ENCODE measurements at regions not wholly inside any gene's neighbourhood (a gene's known extent, or its start where the extent isn't known, plus 50 kb on each side); places are given as distances from the start of the nearest gene placed in this dataset.

DNA sequence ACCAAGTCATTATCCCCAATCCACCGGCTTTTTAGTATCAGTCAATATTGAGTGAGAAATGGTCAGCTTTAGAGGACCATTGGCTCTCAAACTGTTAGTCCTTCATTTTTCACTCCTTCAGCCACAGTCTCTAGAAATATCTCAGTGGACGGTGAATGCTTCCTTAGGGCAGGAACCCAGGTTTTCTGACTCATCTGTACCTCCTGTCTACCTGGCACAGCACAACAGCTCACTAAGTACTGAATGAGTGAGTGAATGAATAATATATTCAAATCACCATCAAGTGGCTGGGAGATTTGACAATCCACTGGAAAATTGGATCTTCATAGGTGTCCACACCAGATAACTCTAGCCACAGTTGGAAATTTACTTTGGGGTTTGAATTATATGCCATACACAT lies 609.5 kb upstream of the CLINT1 start:
- DNase-seq (ENCODE audit: low read depth, low spot score): no peak
- H3K27me3 Mint-ChIP-seq (ENCODE audit: low read depth): no peaks in the 10 kb centered on the region
- H3K9me3 Mint-ChIP-seq: no peaks in the 10 kb centered on the region
- H3K4me3 Mint-ChIP-seq: no peak overlapping the region
- TF ChIP-seq, protein P1, sequence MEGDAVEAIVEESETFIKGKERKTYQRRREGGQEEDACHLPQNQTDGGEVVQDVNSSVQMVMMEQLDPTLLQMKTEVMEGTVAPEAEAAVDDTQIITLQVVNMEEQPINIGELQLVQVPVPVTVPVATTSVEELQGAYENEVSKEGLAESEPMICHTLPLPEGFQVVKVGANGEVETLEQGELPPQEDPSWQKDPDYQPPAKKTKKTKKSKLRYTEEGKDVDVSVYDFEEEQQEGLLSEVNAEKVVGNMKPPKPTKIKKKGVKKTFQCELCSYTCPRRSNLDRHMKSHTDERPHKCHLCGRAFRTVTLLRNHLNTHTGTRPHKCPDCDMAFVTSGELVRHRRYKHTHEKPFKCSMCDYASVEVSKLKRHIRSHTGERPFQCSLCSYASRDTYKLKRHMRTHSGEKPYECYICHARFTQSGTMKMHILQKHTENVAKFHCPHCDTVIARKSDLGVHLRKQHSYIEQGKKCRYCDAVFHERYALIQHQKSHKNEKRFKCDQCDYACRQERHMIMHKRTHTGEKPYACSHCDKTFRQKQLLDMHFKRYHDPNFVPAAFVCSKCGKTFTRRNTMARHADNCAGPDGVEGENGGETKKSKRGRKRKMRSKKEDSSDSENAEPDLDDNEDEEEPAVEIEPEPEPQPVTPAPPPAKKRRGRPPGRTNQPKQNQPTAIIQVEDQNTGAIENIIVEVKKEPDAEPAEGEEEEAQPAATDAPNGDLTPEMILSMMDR (conservative IDR thresholded peaks at IDR 0.05): no peak
- H3K36me3 Mint-ChIP-seq (ENCODE audit: low read depth): no peaks in the 10 kb centered on the region
- H3K4me1 Mint-ChIP-seq: no peaks in the 10 kb centered on the region
- H3K27ac Mint-ChIP-seq (ENCODE audit: unreplicated experiment): no peak overlapping the region

DNA sequence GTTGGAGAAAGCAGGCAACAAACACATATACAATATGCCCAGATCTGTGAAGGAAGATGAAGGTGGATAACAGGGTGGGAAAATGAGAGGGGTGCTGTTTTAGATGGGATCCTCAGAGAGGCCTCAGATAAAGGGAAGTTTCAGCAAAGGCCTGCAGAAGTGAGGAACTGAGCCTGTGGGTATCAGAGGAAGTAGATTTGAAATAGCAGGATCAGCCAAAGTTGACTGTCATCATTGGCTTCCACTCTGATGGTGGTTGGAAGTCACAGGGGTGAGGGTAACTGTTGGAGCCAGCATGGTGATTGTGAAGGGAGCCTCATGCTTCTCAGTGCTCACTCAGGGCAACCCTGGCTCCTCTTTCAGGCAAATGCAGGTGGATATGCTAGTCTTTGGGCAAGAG lies 607.2 kb upstream of the CLINT1 start:
- Mint-ChIP-seq H3K9me3 (no peaks in the 10 kb centered on the region), H3K27ac (ENCODE audit: unreplicated experiment) (no peak overlapping the region), H3K4me1 (no peaks in the 10 kb centered on the region), H3K4me3 (no peak overlapping the region), H3K27me3 (ENCODE audit: low read depth) (no peaks in the 10 kb centered on the region), H3K36me3 (ENCODE audit: low read depth) (no peaks in the 10 kb centered on the region)
- TF ChIP-seq, protein P1 (conservative IDR thresholded peaks at IDR 0.05): no peak
- DNase-seq (ENCODE audit: low read depth, low spot score): no peak

DNA sequence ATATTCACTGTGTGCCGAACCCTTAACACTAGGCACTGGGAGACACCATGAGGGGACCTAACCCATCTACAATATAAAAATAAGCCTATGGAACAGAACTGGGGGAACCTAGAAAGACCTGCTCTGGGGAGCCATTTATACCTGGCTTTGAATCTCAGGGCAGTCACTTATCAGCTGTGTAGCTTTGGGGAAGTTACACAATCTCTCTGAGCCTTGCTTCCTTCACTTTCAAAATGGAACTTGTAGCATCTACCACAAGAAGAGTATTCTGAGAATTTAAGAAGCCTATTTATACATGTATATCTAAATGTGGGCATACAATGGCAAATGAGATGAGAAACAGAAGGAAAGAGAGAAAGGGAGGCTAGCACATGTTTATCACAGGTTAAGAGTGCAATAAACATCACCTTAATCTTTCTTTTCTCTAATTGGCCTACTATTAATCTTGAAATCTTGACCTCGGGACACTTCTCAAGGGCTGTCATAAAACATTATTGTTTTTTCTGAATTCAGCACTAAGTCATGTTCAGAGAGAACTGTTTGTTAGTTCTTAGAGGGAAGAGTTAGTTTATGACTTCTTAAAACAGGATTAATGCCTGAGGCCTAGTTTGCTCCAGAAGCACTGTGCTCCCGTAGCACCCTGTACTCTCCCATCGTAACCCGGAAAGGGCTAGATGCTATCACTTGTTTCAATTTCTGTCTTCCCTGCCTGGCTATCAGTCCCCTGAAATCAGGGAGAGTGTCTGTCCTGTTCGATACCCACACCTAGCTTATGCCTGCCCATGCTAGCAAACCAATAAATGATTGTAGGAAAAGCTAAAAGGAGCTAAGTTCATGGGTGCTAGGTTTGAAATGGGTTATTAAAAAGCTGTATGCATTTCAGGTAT lies 606.4 kb upstream of the CLINT1 start:
- H3K9me3 Mint-ChIP-seq: peaks cover under 1% of the 10 kb centered on the region
- no peaks in the 10 kb centered on the region for H3K36me3 Mint-ChIP-seq (ENCODE audit: low read depth)
- DNase-seq (ENCODE audit: low read depth, low spot score): no peak
- TF ChIP-seq, protein P1 (conservative IDR thresholded peaks at IDR 0.05): no peak
- no peaks in the 10 kb centered on the region for H3K27me3 Mint-ChIP-seq (ENCODE audit: low read depth)
- no peak overlapping the region for H3K4me3 Mint-ChIP-seq
- no peak overlapping the region for H3K27ac Mint-ChIP-seq (ENCODE audit: unreplicated experiment)
- no peaks in the 10 kb centered on the region for H3K4me1 Mint-ChIP-seq

DNA sequence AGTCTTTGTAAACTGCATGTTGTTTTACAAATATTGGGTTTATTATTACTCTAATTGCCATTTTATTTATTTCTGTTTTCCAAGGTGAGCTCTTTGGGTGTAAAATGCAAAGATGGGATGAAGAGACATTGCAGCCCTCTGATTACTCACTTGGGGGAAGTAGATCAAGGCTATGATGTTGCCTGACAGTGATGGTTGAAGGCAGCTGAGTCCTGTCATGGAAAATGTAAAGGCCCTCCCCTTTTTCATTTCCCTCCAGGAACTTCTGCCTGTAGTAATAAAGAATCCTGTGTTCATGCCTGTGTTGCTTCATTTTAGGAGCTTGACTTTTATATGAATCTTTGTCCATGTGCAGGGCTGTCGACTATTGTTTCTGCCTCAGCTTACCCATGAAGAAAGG lies 605.4 kb upstream of the CLINT1 start:
- TF ChIP-seq, protein P1 (conservative IDR thresholded peaks at IDR 0.05): no peak
- DNase-seq (ENCODE audit: low read depth, low spot score): no peak
- Mint-ChIP-seq H3K4me1 (no peaks in the 10 kb centered on the region), H3K36me3 (ENCODE audit: low read depth) (no peaks in the 10 kb centered on the region), H3K27ac (ENCODE audit: unreplicated experiment) (no peak overlapping the region), H3K4me3 (no peak overlapping the region), H3K27me3 (ENCODE audit: low read depth) (no peaks in the 10 kb centered on the region), H3K9me3 (peaks cover 3% of the 10 kb centered on the region)

DNA sequence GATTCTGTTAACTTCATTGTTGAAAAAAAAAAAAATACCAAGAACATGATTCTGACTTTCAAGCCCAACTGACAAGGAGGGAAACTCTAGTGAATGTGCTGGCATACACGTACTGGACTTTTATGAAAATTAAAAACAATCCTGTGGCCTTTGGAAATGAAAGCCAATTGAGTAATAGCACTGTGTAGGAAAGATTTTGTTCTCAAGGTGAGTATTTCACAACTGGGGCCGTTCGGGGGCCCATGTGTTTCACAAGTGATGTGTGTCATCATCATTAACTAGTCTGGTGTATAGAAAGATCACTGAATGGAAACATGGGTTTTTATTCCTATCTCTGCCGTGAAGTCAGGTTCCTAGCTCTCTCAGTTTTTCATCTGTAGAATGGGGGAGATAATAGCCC lies 605.0 kb upstream of the CLINT1 start:
- H3K36me3 Mint-ChIP-seq (ENCODE audit: low read depth): no peaks in the 10 kb centered on the region
- no peaks in the 10 kb centered on the region for H3K27me3 Mint-ChIP-seq (ENCODE audit: low read depth)
- no peak overlapping the region for H3K4me3 Mint-ChIP-seq
- H3K4me1 Mint-ChIP-seq: no peaks in the 10 kb centered on the region
- DNase-seq (ENCODE audit: low read depth, low spot score): no peak
- TF ChIP-seq, protein P1 (conservative IDR thresholded peaks at IDR 0.05): no peak
- no peak overlapping the region for H3K27ac Mint-ChIP-seq (ENCODE audit: unreplicated experiment)
- peaks cover 3% of the 10 kb centered on the region for H3K9me3 Mint-ChIP-seq

Data from neural crest cell (in vitro differentiated cells).